AG08396 (cell line): ENCODE measurements at regions not wholly inside any gene's neighbourhood (a gene's known extent, or its start where the extent isn't known, plus 50 kb on each side); places are given as distances from the start of the nearest gene placed in this dataset.
"Not testable (repeated sequence)": the region's sequence is repeated elsewhere in the genome, so short reads cannot be mapped to it uniquely, and the experiment has no call there.

Experiments used
- DNase-seq: peaks from one replicate; pipeline ENCODE4 v3.0.0; 2012; ENCODE audit warnings: low spot score, mixed read lengths

GRCh38 chr5:12876541-12877298 lies 972.5 kb upstream of the CTNND2 start:
- no peak for DNase-seq

GRCh38 chr5:12870872-12871539 lies 966.8 kb upstream of the CTNND2 start:
- DNase-seq = no peak

- DNase-seq = no peak
These were observed 961.3 kb upstream of the CTNND2 start for GRCh38 chr5:12865529-12865928.

- DNase-seq = no peak
These were observed 957.8 kb upstream of the CTNND2 start for GRCh38 chr5:12861886-12862654.

- not testable (repeated sequence) for DNase-seq
These were observed 951.9 kb upstream of the CTNND2 start for GRCh38 chr5:12856105-12856504.

- no peak for DNase-seq
These were observed 950.1 kb upstream of the CTNND2 start for GRCh38 chr5:12854386-12854785.

- DNase-seq = no peak
These were observed 947.5 kb upstream of the CTNND2 start for GRCh38 chr5:12851761-12852160.

GRCh38 chr5:12848709-12849108 lies 944.5 kb upstream of the CTNND2 start:
- no peak for DNase-seq

- DNase-seq = no peak
These were observed 941.4 kb upstream of the CTNND2 start for GRCh38 chr5:12845549-12846159.

- no peak for DNase-seq
These were observed 936.7 kb upstream of the CTNND2 start for GRCh38 chr5:12840972-12841371.

GRCh38 chr5:12837592-12837991 lies 933.3 kb upstream of the CTNND2 start:
- DNase-seq = no peak

GRCh38 chr5:12825163-12825562 lies 920.9 kb upstream of the CTNND2 start:
- DNase-seq = no peak

GRCh38 chr5:12805165-12805698 lies 901.0 kb upstream of the CTNND2 start:
- no peak for DNase-seq

GRCh38 chr5:12799165-12799564 lies 894.9 kb upstream of the CTNND2 start:
- DNase-seq = no peak

GRCh38 chr5:12795333-12795663 lies 891.1 kb upstream of the CTNND2 start:
- no peak for DNase-seq

GRCh38 chr5:12794476-12795332 lies 890.5 kb upstream of the CTNND2 start:
- no peak for DNase-seq

- no peak for DNase-seq
These were observed 889.1 kb upstream of the CTNND2 start for GRCh38 chr5:12793373-12793772.

- DNase-seq = no peak
These were observed 876.3 kb upstream of the CTNND2 start for GRCh38 chr5:12780536-12780935.

- DNase-seq = no peak
These were observed 873.1 kb upstream of the CTNND2 start for GRCh38 chr5:12777342-12777741.

GRCh38 chr5:12772276-12772675 lies 868.0 kb upstream of the CTNND2 start:
- DNase-seq = no peak

- no peak for DNase-seq
These were observed 855.1 kb upstream of the CTNND2 start for GRCh38 chr5:12759377-12759776.
